ENCODE measurements at regions not wholly inside any gene's neighbourhood (a gene's known extent, or its start where the extent isn't known, plus 50 kb on each side); places are given as distances from the start of the nearest gene placed in this dataset.

- TF ChIP-seq HNRNPH1 (optimal IDR thresholded peaks at IDR 0.05; ENCODE audit: low read depth, low read length) (no peak), ZNF841 (CRISPR knock-in tag; IDR thresholded peaks at IDR 0.05; ENCODE audit: borderline replicate concordance) (no peak), TAF1 (CRISPR knock-in tag; IDR thresholded peaks at IDR 0.05) (no peak), POLR2A (IDR thresholded peaks at IDR 0.05; ENCODE audit: insufficient read depth in 1 of 2, low read depth in 2 of 2, low read length in 2 of 2) (no peak), TCF7 (IDR thresholded peaks at IDR 0.05; ENCODE audit: low read depth) (no peak), PTBP1 (IDR thresholded peaks at IDR 0.05; ENCODE audit: low read depth, low read length, poor library complexity, severe bottlenecking) (no peak), KAT2B (IDR thresholded peaks at IDR 0.05; ENCODE audit: borderline replicate concordance, low read depth, low read length) (no peak), PRMT3 (CRISPR knock-in tag; IDR thresholded peaks at IDR 0.05; ENCODE audit: borderline replicate concordance, low read depth) (no peak), ZNF768 (CRISPR knock-in tag; IDR thresholded peaks at IDR 0.05) (no peak), PRDM15 (CRISPR knock-in tag; IDR thresholded peaks at IDR 0.05) (no peak)
- TF ChIP-seq, protein P1, sequence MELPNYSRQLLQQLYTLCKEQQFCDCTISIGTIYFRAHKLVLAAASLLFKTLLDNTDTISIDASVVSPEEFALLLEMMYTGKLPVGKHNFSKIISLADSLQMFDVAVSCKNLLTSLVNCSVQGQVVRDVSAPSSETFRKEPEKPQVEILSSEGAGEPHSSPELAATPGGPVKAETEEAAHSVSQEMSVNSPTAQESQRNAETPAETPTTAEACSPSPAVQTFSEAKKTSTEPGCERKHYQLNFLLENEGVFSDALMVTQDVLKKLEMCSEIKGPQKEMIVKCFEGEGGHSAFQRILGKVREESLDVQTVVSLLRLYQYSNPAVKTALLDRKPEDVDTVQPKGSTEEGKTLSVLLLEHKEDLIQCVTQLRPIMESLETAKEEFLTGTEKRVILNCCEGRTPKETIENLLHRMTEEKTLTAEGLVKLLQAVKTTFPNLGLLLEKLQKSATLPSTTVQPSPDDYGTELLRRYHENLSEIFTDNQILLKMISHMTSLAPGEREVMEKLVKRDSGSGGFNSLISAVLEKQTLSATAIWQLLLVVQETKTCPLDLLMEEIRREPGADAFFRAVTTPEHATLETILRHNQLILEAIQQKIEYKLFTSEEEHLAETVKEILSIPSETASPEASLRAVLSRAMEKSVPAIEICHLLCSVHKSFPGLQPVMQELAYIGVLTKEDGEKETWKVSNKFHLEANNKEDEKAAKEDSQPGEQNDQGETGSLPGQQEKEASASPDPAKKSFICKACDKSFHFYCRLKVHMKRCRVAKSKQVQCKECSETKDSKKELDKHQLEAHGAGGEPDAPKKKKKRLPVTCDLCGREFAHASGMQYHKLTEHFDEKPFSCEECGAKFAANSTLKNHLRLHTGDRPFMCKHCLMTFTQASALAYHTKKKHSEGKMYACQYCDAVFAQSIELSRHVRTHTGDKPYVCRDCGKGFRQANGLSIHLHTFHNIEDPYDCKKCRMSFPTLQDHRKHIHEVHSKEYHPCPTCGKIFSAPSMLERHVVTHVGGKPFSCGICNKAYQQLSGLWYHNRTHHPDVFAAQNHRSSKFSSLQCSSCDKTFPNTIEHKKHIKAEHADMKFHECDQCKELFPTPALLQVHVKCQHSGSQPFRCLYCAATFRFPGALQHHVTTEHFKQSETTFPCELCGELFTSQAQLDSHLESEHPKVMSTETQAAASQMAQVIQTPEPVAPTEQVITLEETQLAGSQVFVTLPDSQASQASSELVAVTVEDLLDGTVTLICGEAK (IDR thresholded peaks at IDR 0.05) = no peak
- TF ChIP-seq, protein P1 (CRISPR knock-in tag; IDR thresholded peaks at IDR 0.05) = no peak
- TF ChIP-seq, protein P2, sequence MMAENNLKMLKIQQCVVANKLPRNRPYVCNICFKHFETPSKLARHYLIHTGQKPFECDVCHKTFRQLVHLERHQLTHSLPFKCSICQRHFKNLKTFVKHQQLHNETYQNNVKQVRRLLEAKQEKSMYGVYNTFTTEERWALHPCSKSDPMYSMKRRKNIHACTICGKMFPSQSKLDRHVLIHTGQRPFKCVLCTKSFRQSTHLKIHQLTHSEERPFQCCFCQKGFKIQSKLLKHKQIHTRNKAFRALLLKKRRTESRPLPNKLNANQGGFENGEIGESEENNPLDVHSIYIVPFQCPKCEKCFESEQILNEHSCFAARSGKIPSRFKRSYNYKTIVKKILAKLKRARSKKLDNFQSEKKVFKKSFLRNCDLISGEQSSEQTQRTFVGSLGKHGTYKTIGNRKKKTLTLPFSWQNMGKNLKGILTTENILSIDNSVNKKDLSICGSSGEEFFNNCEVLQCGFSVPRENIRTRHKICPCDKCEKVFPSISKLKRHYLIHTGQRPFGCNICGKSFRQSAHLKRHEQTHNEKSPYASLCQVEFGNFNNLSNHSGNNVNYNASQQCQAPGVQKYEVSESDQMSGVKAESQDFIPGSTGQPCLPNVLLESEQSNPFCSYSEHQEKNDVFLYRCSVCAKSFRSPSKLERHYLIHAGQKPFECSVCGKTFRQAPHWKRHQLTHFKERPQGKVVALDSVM (CRISPR knock-in tag; IDR thresholded peaks at IDR 0.05) = no peak
- TF ChIP-seq, protein P3, sequence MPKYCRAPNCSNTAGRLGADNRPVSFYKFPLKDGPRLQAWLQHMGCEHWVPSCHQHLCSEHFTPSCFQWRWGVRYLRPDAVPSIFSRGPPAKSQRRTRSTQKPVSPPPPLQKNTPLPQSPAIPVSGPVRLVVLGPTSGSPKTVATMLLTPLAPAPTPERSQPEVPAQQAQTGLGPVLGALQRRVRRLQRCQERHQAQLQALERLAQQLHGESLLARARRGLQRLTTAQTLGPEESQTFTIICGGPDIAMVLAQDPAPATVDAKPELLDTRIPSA (CRISPR knock-in tag; IDR thresholded peaks at IDR 0.05; ENCODE audit: borderline replicate concordance) = no peak
Observed at GRCh38 chr1:110788673-110789072, 84.3 kb upstream of the CD53 start (continued).
